GM19395 (cell line): ENCODE measurements at regions not wholly inside any gene's neighbourhood (a gene's known extent, or its start where the extent isn't known, plus 50 kb on each side); places are given as distances from the start of the nearest gene placed in this dataset.
"Not testable (repeated sequence)": the region's sequence is repeated elsewhere in the genome, so short reads cannot be mapped to it uniquely, and the experiment has no call there.

ENCODE experiments used
- ATAC-seq: cut with Tn5 transposase; IDR thresholded peaks from one replicate; pipeline ENCODE4 v1.9.1; 2021; ENCODE audit warnings: mild to moderate bottlenecking, moderate library complexity; ENCODE audit not compliant: unreplicated experiment

DNA sequence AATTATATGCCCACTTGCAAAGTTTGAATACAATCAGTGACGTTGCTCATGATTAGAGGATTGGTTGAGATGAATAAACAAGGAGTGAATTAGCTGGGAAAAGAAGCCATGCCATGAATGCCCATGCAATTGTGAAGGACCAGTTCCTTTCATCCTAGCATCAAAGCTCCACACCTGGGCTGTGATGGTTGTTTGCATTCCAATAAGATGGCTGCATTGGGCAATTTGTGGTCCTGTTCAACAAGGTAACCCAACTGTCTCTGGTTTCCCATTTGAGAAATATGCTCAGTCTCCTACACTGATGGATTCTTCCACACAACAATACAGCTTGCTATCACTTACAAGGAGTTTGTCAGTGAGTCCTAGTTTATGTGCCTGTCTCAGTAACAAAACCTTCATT, 550.2 kb downstream of the STK39 start:
- no peak for ATAC-seq

DNA sequence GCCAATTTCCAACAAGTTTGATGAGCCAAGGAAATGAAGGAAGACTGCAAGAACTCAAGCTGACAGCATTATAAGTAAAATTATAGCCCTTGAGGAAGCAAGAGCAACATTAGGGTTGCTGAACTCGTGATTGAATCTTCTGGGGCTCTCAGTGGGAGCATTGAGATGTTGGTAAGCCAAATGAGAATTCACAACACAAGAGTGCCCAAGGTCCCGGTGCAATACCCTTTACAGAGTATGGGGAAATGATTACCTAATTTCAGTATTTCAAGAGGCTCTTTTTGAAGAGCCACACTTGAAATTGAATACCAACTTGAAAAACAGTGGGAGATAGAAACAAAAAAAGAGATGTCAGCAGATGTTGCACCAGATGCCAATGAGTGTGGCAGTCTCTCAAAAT, 554.5 kb downstream of the STK39 start:
- ATAC-seq, result no peak

DNA sequence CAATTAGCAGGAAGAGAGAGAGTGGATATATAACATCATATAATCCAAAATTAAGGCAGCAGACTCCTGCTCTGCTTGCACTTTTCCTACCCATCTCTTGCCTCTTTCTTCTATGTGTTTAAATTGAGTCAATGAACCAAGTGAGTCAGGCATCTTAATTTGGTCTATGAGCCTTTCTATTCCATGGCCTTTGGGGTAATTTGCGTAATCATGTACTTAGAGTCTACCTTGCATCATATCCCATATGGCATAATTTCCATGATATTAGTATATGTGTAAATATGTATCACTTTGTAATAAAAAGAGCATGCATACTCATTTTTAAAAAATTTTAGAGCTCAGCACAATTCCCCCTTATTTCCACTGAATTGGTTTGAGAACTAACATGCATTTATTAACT, 555.2 kb downstream of the STK39 start:
- no peak for ATAC-seq

DNA sequence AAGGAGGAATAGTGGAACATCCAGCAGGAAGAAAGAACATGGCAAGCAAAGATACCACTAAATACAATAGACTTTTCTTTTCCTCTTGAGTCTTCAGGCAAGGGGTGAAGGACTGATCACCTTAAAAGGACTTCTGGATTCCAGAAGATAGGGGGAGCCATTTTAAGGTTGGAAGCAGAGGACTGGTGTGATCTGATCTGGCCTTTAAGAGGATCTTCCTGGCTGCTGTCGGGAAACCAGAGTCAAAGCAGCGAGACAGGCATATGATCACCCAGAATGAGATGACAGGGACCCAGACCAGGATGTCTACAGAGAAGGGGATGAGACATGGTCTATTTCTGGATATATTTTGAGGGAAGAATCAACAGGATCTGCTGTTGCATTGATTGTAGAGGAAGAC, 558.0 kb downstream of the STK39 start:
- ATAC-seq, result no peak

DNA sequence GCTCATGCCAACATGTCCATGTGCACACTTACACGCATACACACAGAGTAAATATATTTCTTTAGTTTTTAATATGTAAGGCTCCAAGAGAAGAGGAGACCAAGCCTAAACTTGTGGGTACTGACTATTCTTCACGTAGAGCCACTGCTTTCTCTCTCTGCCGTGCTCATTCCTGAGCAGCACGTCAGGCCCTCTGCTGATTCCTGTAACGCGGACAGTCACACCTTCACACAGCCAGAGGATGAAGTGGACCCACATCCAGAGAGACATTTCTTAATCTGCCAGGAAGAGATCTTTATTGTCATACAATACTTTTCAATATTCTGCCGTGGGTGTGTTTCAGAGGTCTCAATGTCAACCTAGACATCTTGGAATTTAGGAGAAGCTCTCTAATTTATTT, 560.7 kb downstream of the STK39 start:
- no peak for ATAC-seq

DNA sequence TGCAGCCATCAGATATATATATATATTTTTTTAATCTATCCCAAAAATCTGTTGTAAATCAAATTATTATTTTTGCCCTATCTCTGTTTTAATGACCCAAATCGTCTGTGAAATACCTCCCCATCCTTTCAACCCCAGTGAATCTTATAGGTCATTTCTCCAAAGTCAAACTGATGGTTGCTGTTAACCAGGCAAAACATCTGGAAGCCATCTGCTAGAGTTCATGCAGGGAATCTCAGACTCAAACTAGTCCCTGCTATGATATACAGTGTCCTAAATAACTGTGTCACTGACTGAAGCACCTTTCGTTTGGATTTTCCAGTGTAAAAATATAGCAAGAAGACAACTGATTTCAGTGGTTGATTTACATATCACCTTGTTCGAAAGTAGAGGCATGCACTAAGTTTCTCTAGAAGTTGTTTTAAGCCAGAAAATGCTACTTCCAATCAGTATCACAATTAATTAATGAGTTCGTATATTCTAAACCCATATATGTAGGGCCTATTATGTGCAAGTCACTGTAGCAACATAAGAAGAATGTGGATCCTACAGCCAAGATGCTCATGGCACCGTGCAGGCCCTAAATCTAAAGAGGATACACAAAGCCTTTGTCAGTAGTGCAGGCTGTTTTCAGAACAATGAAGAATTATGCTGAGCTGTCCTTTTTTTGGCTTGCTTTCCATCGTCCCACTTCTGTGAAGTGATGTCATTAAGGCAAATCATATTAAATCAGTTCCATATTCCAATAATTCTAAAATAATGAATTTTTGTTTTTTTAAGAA, 566.0 kb downstream of the STK39 start:
- no peak for ATAC-seq

DNA sequence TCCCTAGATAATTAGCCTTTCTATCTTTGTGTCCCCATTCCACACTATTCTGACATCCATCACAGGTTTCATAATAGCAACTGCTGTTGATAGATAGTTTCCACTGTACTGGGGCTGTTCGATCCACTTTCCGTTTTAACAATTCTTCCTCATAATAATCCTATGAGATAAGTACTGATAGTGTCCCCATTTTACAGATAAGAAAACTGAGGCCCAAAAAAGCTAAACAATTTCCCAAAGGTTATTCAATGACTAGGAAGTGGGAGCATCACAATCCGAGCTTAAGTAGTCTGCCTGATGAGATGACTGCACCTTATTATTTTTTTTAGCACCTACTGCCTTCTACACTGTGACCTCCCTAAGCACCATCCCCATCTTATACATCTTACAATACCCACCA, 569.2 kb downstream of the STK39 start:
- ATAC-seq, result no peak

DNA sequence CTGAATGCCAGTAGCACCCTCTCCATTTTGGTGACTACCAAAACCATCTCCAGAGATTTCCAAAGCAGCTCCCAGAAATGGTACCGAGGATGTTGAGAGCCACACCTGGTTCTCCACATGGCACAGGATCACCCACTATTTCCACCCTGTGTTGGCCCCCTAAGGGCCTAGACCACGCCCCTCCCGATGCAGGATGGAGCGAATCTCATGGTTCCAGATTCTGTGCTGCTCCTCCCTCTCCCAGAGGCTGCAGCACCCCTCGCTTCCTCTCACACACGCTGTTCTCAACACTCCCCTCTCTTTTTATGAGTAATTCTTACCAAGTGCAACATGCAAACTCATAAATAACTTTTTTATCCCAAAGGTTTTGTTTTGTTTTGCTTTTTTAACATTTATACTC, 571.5 kb downstream of the STK39 start:
- no peak for ATAC-seq

DNA sequence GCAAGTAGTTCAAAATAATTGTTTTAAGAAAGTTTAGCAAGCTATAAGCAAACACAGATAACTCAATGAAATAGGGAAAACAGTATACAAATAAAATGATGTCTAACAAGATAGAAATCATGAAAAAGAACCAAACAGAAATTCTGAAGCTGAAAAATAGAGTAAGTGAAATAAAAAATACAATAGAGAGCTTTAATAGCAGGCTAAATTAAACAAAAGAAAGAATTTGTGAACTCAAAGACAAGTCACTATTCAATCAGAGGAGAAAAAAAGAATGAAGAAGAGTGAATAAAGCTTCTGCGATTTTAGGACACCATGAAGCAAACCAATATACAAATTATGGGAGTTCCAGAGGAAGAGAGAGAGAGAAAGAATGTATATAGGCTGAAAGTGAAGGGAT, 576.8 kb downstream of the STK39 start:
- ATAC-seq, result no peak

DNA sequence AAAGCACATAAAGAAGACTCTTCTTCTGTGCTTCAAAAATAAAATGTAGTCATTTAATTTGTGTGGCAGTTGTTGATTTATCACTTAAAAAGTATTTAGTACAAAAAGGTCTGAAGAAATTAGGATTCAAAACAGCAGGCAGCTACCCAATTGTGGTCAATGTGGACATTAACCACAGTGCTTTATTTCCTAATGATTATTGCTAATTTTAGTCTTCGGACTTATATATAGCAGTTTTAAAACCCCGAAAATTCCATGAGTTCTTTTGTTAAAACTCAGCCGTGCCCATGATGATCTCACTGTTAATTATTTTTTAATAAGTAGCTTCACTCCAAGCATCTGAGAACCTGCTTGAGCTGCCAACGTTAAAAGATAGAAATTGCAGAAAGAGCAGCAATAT, 594.3 kb downstream of the STK39 start:
- ATAC-seq, result no peak

DNA sequence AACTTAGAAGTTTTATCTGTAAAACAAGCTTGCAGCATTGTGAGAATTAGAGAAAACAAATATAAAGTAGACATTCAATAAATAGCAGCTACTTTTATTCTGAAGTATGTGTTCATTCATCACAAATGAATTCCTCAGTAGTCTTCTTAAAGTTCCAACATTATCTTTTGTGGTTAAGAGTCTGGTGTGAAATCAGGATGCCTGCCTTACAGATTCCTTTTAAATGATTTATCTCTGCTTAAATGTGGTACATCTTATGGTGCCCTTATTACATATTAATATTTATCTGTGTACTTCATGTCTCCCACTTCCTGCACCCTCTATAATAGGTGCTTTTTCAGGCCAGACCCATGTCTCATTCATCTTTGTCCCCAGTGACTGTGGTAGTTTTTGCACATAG, 595.0 kb downstream of the STK39 start:
- ATAC-seq, result no peak

DNA sequence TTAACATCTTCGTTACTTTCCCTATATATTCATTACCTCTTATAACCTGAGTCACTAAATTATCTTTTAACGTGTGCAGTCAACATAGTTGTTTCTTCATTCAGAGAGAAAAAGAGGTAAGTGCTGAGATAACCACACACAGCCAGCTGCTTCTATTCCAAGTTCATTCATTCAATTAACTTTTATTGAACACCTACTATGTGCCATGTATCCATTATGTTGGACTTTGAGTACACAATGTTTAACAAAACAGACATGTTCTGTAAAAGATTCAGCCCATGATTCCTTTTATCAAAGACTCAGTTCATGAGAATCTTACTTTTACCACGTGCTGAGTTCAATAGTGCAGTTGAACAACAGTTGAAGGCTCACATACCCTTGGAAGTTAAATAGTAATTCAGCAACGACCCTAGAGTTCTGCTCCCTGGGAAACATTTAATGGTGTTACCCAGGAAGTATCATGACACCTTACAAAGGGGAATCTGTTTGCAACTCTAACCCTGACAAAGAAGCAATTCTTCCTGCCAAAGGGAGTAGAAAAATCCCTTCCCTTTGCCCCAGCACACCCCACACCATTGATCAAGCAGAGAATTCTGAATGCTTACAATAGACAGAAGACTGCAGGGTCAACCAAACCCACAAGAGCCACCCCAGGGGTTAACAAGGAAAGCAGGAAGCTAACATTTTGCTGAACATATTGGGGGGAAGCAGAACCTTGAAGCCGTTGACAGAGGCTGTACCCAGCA, 595.8 kb downstream of the STK39 start:
- no peak for ATAC-seq

DNA sequence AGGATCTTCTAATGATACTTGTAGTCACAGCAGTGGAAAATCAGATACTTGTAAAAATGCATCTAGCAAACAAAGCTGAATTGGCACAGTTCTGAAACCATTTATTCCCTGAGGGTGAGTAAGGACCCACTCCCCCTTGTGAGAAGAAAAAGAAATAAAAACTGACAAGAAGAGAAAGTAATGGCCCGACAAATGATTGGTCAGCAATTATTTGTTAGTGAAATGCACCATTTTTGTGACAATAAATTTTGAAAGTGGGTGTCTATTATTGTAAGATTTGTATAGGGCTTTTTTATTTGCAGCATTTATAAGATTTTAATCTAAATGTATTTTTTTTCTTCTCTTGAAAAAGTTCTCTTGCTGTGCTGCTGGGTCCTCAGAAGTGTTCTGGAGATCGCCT, 600.8 kb downstream of the STK39 start:
- ATAC-seq, result no peak

DNA sequence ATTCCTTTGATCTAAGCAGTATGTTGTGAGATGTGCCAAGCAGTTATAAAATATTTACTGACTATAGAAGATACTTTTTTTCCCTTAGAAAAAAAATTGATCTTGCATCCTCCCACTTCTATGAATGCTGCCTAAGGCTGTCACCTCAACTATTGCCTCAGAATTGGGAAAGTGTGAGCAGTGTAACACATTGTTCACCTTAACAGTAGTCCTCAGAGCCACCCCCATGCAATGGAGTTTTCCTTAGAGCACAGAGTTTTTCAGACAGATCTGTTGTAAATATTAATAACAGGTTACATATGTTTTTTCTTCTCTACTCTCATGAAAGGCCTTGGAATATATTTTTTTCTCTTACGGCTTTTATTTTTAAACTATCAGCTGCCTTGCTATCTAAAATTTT, 607.3 kb downstream of the STK39 start:
- no peak for ATAC-seq

DNA sequence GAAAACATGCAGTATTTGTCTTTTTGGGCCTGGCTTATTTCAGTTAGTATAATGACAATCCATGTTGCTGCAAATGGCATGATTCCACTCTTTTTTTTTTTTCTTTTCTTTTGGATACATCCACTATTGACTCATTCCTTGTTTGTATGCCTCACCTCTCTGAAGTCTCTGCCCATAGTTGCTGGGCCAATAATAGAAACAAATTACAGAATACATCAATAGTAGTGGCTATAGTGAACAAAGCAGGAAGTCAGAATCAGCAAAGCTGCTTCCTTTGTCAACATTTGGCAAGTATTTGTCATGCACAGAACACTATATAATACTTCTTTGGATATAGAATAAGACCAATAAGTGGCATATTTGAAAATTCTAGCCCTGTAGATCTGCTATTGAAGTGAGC, 609.7 kb downstream of the STK39 start:
- no peak for ATAC-seq

DNA sequence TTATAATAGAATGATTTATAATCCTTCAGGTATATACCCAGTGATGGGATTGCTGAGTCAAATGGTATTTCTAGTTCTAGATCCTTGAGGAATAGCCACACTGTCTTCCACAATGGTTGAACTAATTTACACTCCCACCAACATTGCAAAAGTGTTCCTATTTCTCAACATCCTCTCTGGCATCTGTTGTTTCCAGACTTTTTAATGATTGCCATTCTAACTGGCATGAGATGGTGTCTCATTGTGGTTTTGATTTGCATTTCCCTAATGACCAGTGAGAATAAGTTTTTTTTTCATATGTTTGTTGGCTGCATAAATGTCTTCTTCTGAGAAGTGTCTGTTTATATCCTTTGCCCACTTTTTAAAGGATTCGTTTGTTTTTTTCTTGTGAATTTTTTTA, 615.1 kb downstream of the STK39 start:
- ATAC-seq, result not testable (repeated sequence)

DNA sequence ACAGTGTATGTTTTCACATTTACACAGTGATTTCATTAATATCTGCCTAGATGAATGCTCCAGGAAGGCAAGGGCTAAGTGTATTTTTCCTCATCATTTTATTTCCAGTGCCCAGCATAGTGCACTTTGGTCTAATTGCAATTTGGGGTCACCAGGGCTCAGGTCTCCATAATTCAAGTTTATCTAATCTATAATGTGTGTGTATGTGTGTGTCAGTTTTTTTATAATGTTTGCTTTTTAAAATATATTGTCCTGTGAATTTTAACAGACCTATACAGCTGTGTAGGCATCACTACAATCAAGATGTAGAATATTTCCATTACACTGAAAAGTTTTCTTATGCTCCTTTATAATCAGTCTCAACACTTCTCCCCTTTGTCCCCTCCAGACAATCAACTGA, 620.4 kb downstream of the STK39 start:
- ATAC-seq, result no peak

DNA sequence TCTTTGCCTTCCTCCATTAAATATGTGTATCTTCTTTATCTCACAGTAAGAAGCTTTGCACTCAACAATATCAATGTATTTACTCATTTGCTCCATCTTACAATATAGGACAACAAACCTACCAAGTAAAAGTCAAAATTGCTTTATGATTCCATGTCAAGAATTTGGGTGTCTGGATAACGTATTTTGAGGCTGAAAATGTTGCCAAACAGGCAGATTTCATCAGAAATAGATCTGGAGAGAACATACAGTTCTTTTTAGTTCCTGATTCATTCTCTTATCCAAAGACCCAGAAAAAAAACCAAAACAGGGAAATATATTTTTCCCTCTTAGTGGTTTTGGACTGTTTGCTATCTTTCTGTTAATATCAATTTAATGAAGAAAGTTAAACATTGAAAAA, 621.1 kb downstream of the STK39 start:
- ATAC-seq, result no peak

DNA sequence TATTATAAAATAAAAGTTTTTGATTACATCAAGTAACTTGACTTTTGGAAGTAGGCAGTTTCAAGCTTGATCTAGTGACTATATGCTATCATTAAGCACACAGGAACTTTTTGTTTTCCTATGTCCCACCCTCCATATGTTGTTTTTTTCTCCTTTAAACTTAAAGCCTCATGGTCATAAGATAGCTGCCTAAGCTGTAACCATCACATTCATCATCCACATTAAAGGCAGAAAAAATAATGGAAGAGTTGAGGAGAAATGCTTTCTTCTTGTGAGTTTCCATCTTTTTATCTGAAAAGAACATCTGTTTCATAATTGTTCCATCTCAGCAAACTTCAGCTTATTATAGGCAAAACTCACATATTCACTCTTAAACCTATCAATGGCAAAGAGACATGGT, 630.4 kb downstream of the STK39 start:
- no peak for ATAC-seq

DNA sequence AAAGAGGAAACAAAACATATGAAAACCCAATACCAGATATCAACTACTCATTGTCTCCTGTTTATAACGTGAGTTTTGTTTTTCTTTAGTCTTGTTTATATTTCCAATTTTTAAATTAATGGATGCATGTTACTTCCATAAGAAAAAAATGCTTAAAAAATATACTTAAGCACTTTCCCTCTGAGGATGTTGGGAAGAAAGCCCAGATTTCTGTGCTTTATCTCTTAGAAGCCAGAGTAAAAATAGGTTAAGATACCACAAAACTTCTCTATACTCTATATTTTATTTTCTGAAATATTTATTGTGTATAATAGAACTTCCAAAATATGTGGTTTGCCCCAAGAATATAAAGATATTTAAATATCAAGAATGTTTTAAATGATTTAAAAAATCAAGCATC, 633.9 kb downstream of the STK39 start:
- ATAC-seq, result no peak

DNA sequence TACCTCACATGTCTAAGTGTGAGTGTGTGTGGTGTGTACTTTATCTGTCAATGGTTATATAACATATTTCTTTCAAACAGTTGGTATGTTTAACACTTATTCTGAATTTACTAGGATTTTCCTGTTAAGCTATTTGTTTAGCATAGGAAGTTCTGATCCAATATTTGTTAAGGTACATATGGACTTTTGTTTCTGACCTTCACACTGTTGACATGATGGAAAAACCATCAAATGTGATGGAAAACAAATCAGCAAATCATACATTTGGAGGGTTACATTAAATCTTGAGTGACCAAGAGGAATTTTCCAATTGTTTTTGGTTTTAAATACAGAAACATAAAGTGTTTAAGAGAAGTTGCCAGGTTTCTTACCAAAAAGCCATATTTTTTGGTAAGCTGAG, 638.9 kb downstream of the STK39 start:
- ATAC-seq, result no peak

DNA sequence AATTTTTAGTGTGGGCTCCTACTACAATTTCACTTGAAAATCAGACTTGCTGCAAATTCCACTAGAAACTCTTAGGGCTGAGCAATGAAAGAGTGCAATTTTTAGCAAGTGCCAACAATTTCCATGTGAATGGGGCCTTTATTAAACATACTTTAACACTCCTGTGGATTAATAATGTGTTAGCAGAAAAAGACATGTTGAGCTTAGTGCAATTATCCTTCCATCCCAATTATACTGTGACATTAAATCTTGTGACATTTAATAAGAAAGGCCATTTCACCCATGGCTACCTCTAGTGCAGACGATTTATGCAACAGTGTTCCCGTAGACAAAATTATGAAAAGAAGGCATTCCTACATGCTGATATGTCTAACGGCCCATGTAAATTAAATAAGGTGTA, 639.7 kb downstream of the STK39 start:
- ATAC-seq, result no peak

DNA sequence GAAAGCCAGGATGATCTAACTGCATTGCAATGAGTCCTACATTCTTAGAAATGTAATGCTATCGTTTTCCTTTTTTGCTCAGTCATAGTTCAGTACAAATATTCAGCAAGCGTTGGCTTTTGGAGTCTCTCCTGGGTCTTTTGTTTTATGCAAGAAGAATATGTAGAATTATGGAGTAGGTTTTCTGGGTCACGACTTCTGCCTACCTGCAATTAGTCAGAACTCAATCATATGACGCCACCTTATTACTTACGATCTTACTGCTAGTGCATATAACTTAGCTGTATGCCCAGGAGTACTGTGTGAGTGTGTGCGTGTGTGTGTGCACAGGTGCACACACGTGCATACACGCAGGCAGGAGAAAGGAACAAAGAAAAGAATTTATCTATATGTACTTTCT, 640.2 kb downstream of the STK39 start:
- no peak for ATAC-seq
